Stimulated activated CD4-positive, alpha-beta T cell treated with anti-CD3 and anti-CD28 coated beads, Interleukin-4, amount 100 ng/mL, for 48 hours (primary cell): ENCODE measurements at regions not wholly inside any gene's neighbourhood (a gene's known extent, or its start where the extent isn't known, plus 50 kb on each side); places are given as distances from the start of the nearest gene placed in this dataset.

ENCODE experiments used
- DNase-seq, 2 donors: peaks; one replicate each; pipeline ENCODE4 v3.0.0-alpha.2; 2020; ENCODE audit warnings: low read depth in 2 of 2

DNA sequence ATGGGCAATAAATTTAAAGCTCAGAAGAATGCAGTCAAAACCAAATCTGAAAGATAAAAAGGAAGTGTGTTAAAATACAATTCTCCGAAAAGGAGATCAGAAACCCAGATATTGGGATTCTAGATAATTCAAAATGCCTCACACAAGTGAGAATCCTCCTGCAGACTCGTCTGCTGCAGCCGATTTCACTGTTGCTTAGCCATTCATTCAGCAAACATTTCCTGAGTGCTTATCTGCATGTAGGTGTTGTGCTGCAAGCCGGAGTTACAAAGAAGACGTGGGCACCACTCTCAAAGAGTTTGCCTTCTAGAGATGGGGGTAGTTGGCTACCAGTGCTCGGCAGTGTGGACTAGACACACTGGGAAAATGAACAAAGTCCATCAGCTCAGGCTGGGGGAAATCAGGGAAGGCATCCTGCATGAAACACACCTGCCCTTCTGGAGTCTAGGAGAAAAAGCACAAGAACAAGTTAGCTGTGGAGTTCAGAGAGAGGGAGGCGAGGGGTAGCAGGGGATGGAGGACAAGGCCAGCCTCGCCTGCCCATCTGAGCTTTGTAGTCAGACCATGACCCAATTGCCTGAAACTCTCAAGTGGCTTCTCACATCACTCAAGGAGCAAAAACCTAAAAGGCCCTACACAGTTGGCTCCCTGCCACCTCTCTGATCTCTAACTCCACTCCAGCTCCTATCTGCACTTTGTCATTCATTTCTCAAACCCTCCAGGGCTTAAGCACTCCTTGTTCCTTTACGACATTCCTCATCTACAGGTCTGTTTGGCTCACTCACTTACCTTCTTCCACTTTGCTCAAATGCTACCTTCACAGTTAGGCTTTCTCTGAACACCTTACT is 310.0 kb upstream of the DDHD1 start:
- DNase-seq: no peak

DNA sequence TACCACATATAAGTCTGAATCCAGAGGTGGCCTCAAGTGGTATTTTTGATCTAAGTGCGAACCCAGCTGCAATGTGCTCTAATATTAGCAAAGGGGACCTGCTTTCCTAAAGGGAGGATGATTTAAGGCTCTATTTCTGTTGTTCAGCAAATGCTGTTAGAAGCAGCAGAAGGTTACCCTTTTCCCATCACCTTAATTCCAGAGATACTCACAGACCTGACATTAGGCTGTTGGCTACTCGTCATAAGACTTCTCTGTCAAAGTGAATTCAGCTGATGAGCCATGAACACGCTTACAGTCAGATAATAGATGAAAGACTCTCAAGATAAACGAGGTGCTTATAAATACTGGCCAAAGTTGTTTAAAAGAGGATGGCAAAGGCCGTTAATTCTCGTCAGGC is 308.7 kb upstream of the DDHD1 start:
- no peak for DNase-seq

DNA sequence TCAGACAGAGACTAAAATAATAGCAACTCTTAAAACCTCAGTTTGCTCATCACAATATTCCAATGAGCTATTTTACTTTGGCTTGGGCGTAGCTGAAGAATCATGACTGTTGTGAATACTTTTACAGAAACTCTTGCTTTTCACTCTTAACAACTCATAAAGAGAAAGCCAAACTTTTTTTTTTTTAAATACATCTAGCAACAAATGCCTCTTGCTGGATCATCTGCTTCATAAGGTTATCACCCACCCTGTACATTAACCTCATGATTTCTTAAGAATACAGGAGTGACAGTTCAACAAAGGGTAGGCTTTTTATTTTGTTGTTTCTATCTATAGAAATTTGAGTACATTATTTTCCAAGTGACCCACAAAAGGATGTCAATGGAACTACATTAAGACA is 307.4 kb upstream of the DDHD1 start:
- no peak for DNase-seq

DNA sequence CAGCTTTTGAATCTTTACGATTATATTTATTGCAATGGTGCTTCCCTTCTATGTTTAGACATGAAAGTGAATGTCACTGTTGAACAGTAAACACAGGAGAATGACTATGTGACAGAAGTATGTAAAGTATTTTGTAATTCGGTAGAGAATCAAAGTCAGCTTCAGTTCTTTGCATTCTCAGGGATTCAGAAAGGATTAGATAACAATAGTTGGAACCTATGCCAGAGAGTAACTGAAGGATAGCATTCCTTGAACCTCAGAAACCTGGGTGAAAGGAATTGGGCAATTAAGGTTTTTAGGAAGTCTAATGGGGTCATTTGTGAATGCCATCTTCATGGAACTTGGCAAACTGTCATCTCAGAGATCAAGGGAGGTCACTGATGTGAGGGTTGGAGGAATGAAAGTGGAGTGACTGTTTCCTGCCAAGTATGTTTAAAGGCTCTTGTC is 305.3 kb upstream of the DDHD1 start:
- DNase-seq: no peak

DNA sequence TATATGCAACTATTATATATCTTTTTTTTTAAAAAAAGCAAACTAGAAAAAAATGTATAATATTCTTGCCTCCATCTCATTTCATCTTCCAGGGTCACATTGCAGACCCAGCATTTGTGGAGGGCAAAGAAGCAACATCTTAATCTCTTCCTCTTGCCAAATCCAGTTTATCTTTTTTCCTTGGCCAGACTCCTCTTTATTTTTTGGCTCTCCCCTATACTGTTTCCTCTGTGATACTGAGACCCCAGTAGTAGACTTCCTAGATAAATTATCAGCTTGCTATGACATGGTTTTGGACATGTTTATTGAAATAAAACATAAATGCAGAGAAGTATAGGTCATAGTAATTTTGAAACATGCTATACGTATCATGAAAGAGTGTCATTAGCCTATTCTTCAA is 303.8 kb upstream of the DDHD1 start:
- DNase-seq: no peak

DNA sequence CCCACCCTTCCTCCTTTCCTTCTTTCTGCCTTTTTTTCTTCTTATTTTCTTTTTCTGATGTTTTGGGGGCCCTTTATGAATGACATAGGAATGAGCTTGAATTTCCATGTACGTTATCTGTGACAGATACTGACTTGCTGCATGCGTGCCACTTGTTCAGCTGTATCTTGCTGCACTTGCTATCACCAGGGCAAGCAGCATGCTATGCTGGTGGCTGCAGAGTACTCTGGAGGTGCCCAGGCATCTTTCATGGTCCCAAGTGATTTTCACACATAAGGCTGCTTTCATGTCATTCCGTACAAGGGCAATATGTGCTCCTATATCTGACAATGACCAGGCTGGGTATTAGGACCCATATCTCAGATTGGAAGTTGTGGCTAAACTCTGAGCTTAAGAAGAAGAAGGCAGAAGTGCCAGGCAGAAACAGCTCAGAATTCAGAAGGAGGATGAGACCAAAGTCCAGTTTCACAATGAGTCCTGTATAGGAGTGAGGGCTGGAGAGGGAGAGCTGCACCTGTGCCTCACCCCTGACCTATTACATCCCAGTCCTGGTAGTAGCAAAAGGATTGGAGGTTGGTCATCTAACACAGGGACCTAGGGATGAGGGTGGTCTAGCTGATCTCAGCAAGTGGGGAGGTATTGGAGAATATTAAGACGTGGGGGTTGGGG is 299.0 kb upstream of the DDHD1 start:
- DNase-seq: no peak

DNA sequence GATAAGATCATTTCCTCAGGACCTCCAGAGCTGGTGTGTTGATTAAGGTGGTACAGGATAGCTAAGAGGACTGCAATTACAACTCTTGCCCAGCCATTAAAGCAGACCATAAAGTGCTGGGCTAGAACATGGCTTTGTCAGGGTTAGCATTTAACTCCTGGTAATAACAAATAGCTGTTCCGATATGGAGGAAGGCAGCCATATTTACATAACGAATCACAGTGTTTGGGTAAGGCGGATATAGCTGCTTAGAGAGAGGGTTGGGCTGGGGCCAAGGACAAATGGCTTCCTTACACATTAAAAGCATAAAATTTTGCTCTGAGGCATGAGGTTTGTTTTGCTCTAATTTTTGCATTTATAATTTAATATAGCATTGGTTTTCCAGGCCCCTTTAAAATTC is 297.7 kb upstream of the DDHD1 start:
- DNase-seq: no peak

DNA sequence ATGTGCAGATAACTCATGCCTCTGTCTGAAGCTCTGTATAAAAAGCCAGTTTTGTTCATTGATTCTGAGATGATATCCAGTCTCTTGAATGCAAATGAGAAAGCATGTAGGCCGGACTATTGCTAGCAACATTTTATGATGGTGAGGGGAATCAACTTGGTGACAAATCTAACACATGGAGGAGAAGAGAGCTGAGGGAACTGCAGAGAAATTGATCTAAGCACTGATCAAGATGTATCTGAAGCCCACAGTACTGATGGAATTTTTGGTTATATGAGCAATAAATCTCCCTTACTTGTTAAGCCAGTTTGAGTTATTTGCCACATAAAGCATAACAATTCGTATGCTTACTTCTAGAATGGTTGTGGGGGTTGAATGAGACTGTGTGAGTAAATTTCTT is 295.6 kb upstream of the DDHD1 start:
- DNase-seq: no peak

DNA sequence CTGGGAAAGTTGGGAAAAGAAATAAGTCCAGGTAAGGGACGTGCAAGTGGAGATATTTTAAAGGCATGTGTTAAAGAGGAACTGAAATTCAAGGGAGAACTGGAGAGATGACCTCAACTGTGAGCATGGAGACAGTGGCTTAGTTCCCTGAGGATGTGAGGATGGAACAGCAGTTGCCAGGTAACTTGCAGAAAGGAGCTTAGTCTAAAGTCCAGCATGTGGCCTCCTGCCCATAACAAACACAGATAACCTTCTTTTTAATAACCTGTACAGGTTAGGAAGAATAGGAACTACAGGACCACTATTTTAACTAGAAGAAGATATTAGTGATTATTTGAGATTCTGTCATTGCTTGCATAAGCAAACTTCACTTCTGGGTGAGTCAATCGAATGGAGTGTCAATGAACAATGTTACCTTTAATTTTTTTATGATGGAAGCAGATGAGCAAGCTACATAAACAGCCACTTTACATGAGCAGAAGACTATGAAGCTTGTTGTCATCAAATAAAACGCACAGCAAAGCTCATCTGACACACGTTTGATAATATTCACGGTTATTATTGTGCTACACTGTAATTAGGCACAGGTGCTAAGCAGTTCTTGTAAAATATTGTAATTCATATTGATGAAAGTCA is 291.7 kb upstream of the DDHD1 start:
- DNase-seq: no peak

DNA sequence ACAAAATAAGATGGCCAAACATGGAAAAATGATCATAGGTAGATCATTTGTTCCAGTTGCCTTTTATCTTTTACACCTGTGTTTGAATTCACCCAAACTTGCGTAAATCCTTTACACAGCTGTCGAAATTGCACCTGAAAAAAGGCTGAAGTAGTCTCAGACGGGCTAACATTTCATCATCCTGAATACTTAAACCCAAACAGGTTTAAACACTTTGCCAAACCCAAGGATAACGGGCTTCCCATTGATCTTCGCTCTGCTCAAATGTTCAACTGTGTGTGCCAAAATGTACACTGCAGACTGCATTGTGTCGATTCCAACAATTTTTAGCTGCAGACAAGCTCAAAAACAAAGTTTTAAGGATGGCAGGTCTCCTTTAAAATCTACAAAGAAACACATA is 288.7 kb upstream of the DDHD1 start:
- DNase-seq: no peak

DNA sequence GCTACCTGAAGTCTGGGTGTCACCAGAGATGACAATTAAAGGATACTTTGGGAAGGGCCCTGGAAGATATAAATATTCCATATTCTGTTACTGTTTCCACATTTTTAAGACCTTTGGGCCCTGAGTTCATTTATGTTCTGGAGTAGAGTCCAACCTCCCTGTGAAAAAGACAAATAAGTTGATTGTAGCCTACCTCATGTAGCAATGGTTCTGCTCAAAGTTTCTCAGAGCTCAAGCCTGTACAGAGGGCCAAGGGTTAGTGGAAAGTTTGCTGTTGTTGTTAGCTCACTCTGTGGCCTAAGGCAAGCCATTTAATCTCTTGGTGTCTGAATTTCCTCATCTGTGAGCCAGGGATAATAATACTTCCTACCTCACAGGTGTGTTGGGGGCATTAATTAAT is 284.7 kb upstream of the DDHD1 start:
- DNase-seq: no peak

DNA sequence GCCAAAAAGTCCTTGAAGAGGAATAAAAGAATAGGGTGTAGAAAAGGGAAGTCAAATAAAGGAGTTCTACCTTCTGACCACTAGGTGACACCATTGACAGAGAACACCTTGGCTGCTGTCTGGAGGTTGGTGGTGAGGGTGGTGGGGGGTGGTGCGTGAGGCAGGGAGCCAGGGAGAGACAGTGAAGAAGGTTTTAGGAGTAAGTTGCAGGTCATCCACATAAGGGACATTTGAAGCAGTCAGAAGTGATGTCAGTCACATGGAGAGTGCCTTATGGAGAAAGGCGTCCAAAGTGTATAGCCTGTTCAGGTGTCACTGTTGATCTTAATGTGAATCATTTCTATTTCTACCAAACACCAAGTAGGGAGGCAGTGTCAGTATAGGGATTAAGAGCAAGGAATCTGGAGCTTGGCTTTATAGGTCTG is 279.3 kb upstream of the DDHD1 start:
- no peak for DNase-seq

DNA sequence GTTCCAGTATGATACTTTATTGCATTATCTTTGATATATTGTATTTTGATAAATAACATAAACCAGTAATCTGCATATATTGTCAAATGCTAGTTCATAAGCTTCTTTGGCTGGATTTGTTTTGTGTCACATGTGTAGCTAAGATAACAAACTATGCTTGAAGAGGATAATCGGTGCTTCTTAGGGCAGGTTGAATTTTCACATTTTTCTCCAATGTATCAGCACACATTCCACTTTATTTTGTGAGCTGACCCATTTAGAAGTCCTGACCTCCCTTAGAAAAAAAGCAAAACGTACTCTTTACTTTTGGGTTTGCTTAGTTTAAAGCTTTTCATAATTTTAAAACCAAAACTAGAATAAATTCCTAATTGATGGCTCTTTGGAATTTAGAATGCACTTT is 277.7 kb upstream of the DDHD1 start:
- DNase-seq: no peak

DNA sequence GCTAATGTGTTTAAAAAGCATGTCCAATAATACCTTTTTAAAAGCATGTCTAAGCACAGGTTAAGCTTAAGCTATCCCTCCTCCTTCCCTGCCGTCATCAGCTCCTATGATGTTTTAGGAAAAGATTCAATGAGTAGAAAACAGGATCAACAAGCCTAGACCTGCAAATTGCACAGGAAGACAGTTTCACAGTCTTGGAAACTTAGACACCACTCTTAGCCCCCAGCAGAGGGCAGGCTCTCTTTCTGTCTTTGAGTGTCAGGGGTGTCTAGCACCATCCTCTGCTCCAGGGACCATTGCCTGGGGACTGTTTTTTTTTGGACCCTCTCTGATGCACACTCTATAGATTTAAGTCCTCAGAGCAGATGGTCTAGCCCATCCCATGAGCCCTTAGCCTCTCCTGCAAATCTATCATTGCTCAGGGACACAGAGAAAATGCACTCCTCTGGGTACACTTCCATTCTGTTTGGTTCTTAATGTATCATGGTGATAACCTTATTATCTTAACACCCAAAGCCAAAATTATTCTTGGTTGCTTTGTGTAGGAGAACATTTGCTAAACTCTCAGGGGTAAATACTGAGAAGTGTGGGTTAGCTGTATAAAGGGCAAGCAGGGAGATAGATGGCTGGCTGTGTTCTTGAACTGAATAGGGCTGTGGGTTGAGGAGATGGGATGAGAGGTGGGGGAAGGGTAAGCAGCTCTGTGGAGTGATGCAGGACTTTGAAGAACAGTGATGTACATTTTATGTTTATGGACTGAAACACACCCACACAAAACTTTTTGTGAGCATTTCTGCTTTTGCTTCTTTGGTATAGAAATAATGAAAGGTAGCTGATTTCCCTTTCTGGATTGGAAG is 259.9 kb upstream of the DDHD1 start:
- DNase-seq: no peak

DNA sequence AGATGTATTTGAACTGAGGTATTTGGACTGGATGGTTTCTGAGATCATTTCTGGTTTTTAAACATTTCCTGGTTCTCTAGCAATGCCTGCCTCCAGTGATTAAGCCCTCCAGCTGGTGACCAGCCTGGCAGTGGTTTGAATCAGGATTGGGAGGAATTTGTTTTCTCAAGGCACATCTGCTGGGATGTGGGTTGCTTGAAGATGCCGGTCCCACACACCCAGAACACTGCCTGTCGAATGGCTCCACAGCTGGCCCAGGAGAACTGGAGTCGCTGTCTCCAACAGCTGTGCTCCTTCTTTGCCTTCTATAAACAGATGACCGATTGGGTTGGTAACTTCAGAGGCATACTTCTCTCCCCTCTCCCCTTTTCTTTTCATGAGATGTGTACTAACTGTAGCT is 258.0 kb upstream of the DDHD1 start:
- DNase-seq: no peak

DNA sequence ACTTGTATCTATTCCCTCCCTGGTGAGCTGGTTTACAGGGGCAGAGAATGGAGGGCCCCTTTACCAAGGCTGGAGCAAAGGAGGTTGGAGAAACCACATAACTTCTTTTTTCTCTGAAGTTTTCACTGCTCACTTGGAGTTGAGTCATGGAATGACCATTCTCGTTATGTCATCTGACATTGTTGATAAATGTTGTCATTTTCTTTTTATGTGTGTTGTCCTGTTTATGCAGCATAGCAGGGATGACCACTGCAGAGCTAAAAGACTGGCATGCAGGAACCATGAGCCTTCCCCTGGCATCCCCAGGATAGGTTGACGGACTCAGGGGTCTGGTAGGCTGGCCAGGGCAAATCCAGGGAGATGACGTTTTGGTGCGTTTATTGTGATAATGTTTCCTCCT is 256.8 kb upstream of the DDHD1 start:
- no peak for DNase-seq

DNA sequence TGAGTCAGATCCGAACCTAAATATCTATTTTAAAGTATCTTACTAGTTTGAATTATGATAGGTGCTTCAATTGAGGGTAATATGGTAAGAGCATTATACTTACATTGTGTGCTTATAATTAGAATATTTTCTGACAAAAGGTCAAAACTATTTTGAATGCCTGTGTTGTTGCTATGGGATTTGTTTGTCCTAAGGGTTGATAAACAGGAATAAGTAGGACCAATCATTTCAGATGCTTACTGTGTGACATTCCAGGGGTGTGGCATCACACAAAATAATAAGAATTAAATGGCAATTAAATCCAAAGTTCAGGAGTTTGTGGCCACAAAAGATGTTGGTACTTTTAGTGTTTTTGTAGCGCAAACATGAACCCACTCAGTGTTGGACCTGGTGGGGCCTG is 256.2 kb upstream of the DDHD1 start:
- no peak for DNase-seq

DNA sequence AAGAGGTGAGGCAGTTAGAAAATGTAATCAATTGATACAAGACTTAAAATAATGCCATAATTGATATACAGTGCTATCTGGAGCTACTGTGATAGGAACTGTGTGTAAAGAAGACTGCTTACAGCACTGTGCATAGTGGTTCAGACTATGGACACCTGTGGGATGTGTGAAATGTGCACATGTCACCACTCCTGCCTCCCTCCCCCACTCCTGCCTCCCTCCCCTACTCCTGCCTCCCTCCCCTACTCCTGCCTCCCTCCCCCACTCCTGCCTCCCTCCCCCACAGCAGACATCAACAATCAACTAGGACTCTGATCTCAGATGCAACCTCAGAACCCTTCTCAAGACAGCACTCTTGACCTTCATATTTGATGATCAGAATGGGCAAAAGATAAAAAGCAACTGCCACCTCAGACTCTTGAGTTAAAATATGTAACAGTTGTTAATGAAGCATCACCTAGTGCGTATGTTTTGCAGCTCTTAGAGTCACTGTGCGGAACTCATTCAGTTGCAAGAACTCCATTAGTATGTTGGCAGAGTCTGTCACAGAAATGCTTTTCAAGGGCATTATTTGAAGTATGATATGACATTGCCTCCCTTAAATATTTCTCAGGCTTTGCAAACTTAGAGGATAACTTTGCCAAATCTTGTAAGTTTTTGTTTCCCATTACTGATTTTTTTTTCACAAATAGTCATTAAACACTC is 255.2 kb upstream of the DDHD1 start:
- DNase-seq: no peak

DNA sequence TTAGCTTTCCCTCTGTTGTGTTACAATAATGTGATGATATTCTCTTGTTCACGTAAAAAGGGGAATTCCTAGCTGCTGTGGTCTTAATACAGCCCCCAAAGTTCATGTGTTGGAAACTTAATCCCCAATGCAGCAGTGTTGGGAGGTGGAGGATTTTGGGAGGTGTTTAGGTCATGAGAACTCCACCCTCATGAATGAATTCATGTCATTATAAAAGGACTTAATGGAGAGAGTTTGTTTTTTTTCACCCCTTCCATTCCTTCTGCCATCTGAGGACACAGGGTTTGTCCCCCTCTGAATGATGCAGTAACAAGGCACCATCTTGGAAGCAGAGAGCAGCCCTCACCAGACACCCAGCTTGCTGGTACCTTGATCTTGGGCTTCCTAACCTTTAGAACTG is 253.4 kb upstream of the DDHD1 start:
- DNase-seq: no peak

DNA sequence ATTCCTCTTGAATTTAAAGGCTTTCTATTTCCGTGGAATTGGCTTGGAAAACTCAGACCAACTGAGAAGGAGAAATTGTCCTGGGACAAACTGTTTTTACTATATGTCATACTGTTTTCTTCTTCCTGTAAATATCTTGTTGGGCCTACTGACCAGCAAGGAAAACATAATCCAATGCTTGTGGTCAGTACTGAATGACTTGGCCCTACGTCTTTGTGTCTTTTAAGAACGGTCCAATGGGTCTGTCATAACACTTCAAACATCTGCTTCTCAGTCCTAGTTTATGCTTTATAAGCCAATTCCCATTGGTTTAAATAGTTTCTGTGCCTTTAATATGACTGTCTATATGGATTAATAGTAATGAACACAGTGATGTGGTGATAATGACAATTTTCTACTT is 248.5 kb upstream of the DDHD1 start:
- no peak for DNase-seq

DNA sequence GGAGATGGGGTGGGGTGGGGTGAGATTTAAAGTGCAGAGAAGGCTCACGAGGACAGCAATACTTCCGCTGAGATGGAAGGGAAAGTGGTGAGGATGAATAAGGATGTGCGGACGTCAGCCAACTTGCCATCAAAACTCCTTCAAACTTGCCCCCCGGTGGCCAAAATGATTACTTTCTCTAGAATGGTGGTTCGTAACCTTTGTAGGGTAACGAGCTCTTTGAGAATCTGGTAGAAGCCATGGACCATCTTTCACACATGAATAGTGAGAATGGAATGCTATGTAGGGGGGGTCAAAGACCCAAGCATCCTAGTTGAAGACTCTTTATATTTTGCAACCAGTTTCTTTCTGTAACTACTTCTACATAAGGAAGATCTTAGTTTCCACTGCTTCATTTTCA is 245.9 kb upstream of the DDHD1 start:
- no peak for DNase-seq
